ENCODE measurements at regions not wholly inside any gene's neighbourhood (a gene's known extent, or its start where the extent isn't known, plus 50 kb on each side); places are given as distances from the start of the nearest gene placed in this dataset.

DNA sequence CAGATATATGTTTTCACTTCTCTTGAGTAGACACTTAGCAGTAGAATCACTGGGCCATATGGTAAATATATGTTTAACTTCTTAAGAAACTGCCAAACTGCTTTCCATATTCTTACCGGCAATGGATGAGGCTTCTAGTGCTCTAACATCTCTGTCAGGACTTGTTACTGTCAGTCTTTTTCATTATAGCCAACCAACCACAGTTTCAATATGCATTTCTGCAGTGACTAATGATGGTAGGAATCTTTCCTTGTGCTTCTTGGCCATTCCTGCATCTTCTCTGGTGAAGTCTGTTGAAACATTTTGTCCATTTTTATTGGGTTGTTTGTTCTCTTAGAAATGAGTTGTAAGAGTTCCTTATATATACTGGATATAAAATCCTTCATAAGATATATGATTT, 66.0 kb upstream of the SYNDIG1 start:
- H3K36me3 ChIP-seq (ENCODE audit: low read depth, low read length) = no peaks in the 10 kb centered on the region
- intact Hi-C loops (cut with micrococcal nuclease) = no loop called here
- peaks cover 3% of the 10 kb centered on the region; the same call in 1 of the 2 replicates for H3K27me3 ChIP-seq (ENCODE audit: low read length)
- no peak overlapping the region for H3K4me2 ChIP-seq (ENCODE audit: low read length)
- H3K4me3 ChIP-seq (ENCODE audit: low read length) = no peak overlapping the region
- no peaks in the 10 kb centered on the region for H4K20me1 ChIP-seq (ENCODE audit: low read length)
- ChIA-PET POLR2A (ENCODE audit: unreplicated experiment) (no interaction called here), CTCF (no interaction called here)
- no peaks in the 10 kb centered on the region for H3K9me3 ChIP-seq (ENCODE audit: low read length)
- no peaks in the 10 kb centered on the region for H3K79me2 ChIP-seq (ENCODE audit: low read length)
- no peak overlapping the region for H3K27ac ChIP-seq (ENCODE audit: low read length)
- BruUV-seq (replicated peaks) = no TSS peak
- TF ChIP-seq, protein P1, sequence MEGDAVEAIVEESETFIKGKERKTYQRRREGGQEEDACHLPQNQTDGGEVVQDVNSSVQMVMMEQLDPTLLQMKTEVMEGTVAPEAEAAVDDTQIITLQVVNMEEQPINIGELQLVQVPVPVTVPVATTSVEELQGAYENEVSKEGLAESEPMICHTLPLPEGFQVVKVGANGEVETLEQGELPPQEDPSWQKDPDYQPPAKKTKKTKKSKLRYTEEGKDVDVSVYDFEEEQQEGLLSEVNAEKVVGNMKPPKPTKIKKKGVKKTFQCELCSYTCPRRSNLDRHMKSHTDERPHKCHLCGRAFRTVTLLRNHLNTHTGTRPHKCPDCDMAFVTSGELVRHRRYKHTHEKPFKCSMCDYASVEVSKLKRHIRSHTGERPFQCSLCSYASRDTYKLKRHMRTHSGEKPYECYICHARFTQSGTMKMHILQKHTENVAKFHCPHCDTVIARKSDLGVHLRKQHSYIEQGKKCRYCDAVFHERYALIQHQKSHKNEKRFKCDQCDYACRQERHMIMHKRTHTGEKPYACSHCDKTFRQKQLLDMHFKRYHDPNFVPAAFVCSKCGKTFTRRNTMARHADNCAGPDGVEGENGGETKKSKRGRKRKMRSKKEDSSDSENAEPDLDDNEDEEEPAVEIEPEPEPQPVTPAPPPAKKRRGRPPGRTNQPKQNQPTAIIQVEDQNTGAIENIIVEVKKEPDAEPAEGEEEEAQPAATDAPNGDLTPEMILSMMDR (conservative IDR thresholded peaks at IDR 0.05; ENCODE audit: low read depth, low read length) = no peak
- TF ChIP-seq EZH2 (IDR thresholded peaks at IDR 0.05; ENCODE audit: low read length, unreplicated experiment) (no peak), EZH2phosphoT487 (IDR thresholded peaks at IDR 0.05; ENCODE audit: borderline replicate concordance, low read length) (no peak)
- DNase-seq = no peak
- no peak overlapping the region for H3K9ac ChIP-seq (ENCODE audit: low read length)
- no peak for ATAC-seq
- no peaks in the 10 kb centered on the region for H3K9me2 ChIP-seq (replicated peaks; ENCODE audit: low read length)
- no peaks in the 10 kb centered on the region for H3K4me1 ChIP-seq (ENCODE audit: insufficient read depth, low read length)
- H3F3A ChIP-seq (ENCODE audit: low read length, unreplicated experiment) = no peaks in the 10 kb centered on the region
- no peak overlapping the region for H2AFZ ChIP-seq (ENCODE audit: low read length)

DNA sequence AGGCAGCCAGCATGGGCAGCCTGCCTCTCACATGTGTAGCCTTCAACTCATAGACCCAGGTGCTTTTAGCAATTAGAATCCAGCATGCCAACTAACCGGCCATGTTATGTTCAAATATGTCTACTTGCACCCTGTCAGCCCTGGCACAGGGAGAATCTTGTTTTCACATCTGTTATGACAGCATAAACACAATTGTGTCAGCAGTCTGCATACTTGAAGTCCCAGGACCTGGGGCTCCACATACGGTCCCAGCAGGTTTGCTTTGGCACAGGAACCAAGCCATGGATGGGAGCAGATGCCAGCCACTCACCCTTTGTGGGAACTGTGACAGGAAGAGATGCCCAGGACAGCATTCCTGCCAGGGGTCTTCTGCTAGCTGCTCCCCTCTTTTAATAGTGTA, 67.2 kb upstream of the SYNDIG1 start:
- TF ChIP-seq EZH2 (IDR thresholded peaks at IDR 0.05; ENCODE audit: low read length, unreplicated experiment) = no peak
- TF ChIP-seq EZH2phosphoT487 (IDR thresholded peaks at IDR 0.05; ENCODE audit: borderline replicate concordance, low read length) = no peak
- TF ChIP-seq, protein P1 (conservative IDR thresholded peaks at IDR 0.05; ENCODE audit: low read depth, low read length) = no peak
- no peak overlapping the region for H3K9ac ChIP-seq (ENCODE audit: low read length)
- H4K20me1 ChIP-seq (ENCODE audit: low read length) = no peaks in the 10 kb centered on the region
- intact Hi-C loops (cut with micrococcal nuclease) = no loop called here
- H3K27ac ChIP-seq (ENCODE audit: low read length) = no peak overlapping the region
- DNase-seq (no peak), ATAC-seq (no peak)
- no peaks in the 10 kb centered on the region for H3F3A ChIP-seq (ENCODE audit: low read length, unreplicated experiment)
- H3K27me3 ChIP-seq (ENCODE audit: low read length) = peaks cover 3% of the 10 kb centered on the region; the same call in 1 of the 2 replicates
- no peaks in the 10 kb centered on the region for H3K79me2 ChIP-seq (ENCODE audit: low read length)
- no peak overlapping the region for H3K4me2 ChIP-seq (ENCODE audit: low read length)
- H3K9me2 ChIP-seq (replicated peaks; ENCODE audit: low read length) = no peaks in the 10 kb centered on the region
- no peaks in the 10 kb centered on the region for H3K9me3 ChIP-seq (ENCODE audit: low read length)
- no peaks in the 10 kb centered on the region for H3K4me1 ChIP-seq (ENCODE audit: insufficient read depth, low read length)
- H3K36me3 ChIP-seq (ENCODE audit: low read depth, low read length) = no peaks in the 10 kb centered on the region
- no peak overlapping the region for H2AFZ ChIP-seq (ENCODE audit: low read length)
- BruUV-seq (replicated peaks) = no TSS peak
- no peak overlapping the region for H3K4me3 ChIP-seq (ENCODE audit: low read length)
- POLR2A ChIA-PET (ENCODE audit: unreplicated experiment) = no interaction called here
- CTCF ChIA-PET = no interaction called here

DNA sequence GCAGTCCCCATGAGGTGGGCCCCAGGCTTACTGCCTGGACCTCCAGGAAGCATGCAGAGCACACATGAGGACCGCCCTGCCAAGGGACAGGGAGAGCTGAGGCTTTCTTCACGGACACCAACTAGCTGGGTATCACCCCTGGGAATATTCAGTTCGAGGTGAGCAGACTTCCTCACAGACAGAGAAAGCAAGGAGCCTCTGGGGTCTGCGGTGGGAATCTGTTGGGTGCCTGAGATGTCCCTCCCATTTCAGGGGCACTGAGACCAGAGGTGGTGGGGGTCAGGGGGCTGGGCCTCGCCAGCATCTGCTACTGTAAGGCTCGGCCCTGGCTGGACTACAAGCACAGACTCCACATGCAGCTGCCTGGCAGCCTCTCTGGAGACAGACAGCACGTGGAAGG, 74.3 kb upstream of the SYNDIG1 start:
- Histone ChIP-seq H3K27ac (ENCODE audit: low read length) (no peak overlapping the region), H3K79me2 (ENCODE audit: low read length) (no peaks in the 10 kb centered on the region), H3K4me2 (ENCODE audit: low read length) (no peak overlapping the region), H3K4me3 (ENCODE audit: low read length) (no peak overlapping the region), H3F3A (ENCODE audit: low read length, unreplicated experiment) (no peaks in the 10 kb centered on the region), H3K4me1 (ENCODE audit: insufficient read depth, low read length) (no peaks in the 10 kb centered on the region), H3K9me3 (ENCODE audit: low read length) (no peaks in the 10 kb centered on the region), H3K9ac (ENCODE audit: low read length) (no peak overlapping the region), H3K9me2 (replicated peaks; ENCODE audit: low read length) (no peaks in the 10 kb centered on the region), H3K27me3 (ENCODE audit: low read length) (peaks cover 31% of the 10 kb centered on the region), H3K36me3 (ENCODE audit: low read depth, low read length) (no peaks in the 10 kb centered on the region), H2AFZ (ENCODE audit: low read length) (no peak overlapping the region), H4K20me1 (ENCODE audit: low read length) (no peaks in the 10 kb centered on the region)
- no peak for DNase-seq
- ChIA-PET POLR2A (ENCODE audit: unreplicated experiment) (no interaction called here), CTCF (no interaction called here)
- no TSS peak for BruUV-seq (replicated peaks)
- intact Hi-C loops (cut with micrococcal nuclease) = no loop called here
- TF ChIP-seq, protein P1 (conservative IDR thresholded peaks at IDR 0.05; ENCODE audit: low read depth, low read length) = no peak
- no peak for TF ChIP-seq EZH2phosphoT487 (IDR thresholded peaks at IDR 0.05; ENCODE audit: borderline replicate concordance, low read length)
- ATAC-seq = no peak
